Rectal smooth muscle tissue (tissue), 1 donor: ENCODE measurements at regions not wholly inside any gene's neighbourhood (a gene's known extent, or its start where the extent isn't known, plus 50 kb on each side); places are given as distances from the start of the nearest gene placed in this dataset.

ENCODE experiments used
- H3K27ac ChIP-seq: one replicate; pipeline ENCODE4 v1.7.0; 2013; ENCODE audit warnings: low read depth, low read length, inconsistent platforms
- H3K27me3 ChIP-seq: one replicate; pipeline ENCODE4 v1.7.0; 2013; ENCODE audit warnings: low read length; ENCODE audit not compliant: control insufficient read depth, insufficient read depth
- H3K36me3 ChIP-seq: one replicate; pipeline ENCODE4 v1.7.0; 2013; ENCODE audit warnings: low read length; ENCODE audit not compliant: control insufficient read depth, insufficient read depth
- H3K4me1 ChIP-seq: one replicate; pipeline ENCODE4 v1.7.0; 2013; ENCODE audit warnings: low read length; ENCODE audit not compliant: control insufficient read depth, insufficient read depth
- H3K4me3 ChIP-seq: one replicate; pipeline ENCODE4 v1.7.0; 2013; ENCODE audit warnings: low read length
- H3K9ac ChIP-seq: one replicate; pipeline ENCODE4 v1.7.0; 2013; ENCODE audit warnings: low read length

GRCh38 chr1:232751393-232752140 lies 53.6 kb upstream of the MAP10 start:
- H3K27ac ChIP-seq, result no peak overlapping the region
- H3K4me1 ChIP-seq, result no peaks in the 10 kb centered on the region
- no peaks in the 10 kb centered on the region for H3K27me3 ChIP-seq
- no peak overlapping the region for H3K4me3 ChIP-seq
- no peaks in the 10 kb centered on the region for H3K36me3 ChIP-seq
- no peak overlapping the region for H3K9ac ChIP-seq

- no peak overlapping the region for H3K9ac ChIP-seq
- H3K4me1 ChIP-seq, result no peaks in the 10 kb centered on the region
- no peak overlapping the region for H3K27ac ChIP-seq
- no peaks in the 10 kb centered on the region for H3K36me3 ChIP-seq
- H3K4me3 ChIP-seq, result no peak overlapping the region
- H3K27me3 ChIP-seq, result no peaks in the 10 kb centered on the region
Observed at GRCh38 chr1:232752365-232752764, 52.9 kb upstream of the MAP10 start.

GRCh38 chr1:232754930-232755329 lies 50.3 kb upstream of the MAP10 start:
- Histone ChIP-seq H3K27me3 (no peaks in the 10 kb centered on the region), H3K36me3 (no peaks in the 10 kb centered on the region), H3K27ac (no peak overlapping the region), H3K4me1 (no peaks in the 10 kb centered on the region), H3K9ac (no peak overlapping the region), H3K4me3 (no peak overlapping the region)
